Cerebellar cortex (tissue), 1 donor: ENCODE measurements at regions not wholly inside any gene's neighbourhood (a gene's known extent, or its start where the extent isn't known, plus 50 kb on each side); places are given as distances from the start of the nearest gene placed in this dataset.
"Not testable (repeated sequence)": the region's sequence is repeated elsewhere in the genome, so short reads cannot be mapped to it uniquely, and the experiment has no call there.

Source experiments
- DNase-seq: peaks from one replicate; pipeline ENCODE4 v3.0.0-alpha.2; 2015; ENCODE audit warnings: low spot score

DNA sequence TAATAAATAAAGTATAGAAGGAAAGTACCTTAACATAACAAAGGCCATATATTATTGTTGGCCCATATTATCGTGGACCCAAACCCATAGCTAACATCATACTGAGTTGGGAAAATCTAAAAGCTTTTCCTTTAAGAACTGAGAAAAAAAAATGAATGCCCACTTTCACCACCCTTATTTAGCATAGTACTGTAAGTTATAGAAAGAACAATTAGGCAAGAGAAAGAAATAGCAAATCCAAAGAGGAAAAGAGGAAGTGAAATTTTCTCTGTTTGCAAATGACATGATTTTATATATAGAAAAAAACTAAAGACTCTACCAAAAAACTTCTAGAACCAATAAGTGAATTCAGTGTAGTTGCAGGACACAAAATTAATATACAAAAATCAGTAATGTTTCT is 1854.6 kb downstream of the PCDH7 start:
- DNase-seq: no peak

DNA sequence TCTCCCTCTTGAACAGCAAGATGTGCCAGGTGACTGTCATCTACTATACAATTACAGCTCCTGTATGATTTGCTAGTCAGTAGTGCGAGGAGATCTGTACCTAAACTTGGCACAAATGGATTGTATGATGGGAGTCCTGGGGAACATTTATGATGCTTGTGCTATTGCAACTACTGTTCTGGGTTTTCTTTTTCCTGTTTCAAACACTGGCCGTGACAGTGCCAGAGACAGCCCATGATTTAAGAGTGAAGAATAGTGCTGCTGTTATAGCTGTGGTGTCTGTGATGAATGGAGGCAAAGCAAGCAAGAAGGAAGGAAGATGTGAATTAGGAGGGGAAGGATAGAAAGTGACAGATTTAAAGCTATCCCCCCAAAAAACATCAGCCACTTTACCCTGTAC is 1868.9 kb downstream of the PCDH7 start:
- no peak for DNase-seq

DNA sequence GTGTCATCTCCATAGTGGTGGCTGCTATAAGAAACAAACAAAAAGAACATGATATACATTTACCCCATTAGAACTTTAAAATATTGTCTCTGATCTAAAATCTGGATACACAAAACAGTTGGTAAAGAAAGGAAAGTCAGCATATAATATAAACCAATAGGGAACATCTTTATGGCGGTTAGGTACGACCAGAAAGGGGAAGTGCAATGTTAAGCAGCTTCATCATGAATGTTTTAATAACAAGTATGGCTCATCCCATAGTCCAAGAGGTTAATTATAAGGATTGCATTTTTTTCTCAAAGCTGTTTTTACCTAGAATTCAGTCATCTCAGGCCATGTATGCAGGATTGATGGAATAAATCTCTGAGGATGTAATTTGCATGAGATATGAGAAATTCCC is 1869.7 kb downstream of the PCDH7 start:
- no peak for DNase-seq

DNA sequence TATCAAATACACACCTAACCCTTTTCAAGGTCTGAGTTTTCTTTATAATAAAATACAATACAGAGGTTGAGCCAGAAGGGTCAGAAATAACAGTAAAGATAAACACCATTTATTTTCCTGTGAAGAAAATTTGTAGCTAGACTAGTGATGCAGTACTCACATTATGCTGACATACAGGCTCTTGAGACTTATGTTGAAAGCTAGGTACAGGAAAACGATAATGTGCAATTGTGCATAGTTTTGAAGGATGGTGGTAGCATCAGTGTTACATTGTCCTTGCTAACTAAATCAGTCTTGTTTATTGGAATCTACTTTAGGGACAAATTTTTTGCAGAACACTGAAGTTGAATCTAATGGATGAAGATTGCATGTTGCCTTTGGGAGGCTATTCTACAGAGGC is 1877.2 kb downstream of the PCDH7 start:
- DNase-seq: no peak

DNA sequence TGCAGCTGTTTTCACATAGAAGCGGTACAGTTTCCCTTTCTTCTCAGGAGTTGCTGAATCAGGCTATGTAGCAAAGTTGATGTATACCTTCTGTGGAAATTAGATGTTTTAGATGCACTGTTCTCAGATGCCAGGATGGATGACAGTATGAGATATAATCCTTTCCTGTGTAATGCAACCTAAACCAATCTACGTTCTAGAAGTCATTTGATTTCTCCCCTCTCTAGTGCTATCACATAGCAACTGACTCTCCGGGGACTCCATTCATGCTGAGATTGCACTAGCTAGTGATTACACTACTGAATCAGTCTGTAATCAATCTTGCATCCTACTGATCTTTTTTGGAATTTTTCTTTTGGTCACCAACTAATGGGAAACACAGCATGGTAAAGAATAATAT is 1881.7 kb downstream of the PCDH7 start:
- DNase-seq: no peak

DNA sequence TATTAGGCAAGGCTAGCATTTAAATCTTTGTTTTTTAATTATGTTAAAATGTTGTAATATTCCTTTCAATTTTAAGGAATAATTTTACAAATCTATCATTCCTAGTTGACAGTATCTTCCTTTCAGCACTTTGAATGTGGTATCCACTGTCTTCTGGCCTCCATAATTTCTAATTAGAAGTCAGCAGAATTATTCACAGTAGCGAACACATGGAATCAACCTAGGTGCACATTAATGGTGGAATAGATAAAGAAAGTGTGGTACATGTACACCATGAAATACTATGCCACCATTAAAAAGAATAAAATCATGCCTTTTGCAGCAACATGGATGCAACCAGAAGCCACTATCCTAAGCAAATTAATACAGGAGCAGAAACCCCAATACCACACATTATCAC is 1887.8 kb downstream of the PCDH7 start:
- no peak for DNase-seq

DNA sequence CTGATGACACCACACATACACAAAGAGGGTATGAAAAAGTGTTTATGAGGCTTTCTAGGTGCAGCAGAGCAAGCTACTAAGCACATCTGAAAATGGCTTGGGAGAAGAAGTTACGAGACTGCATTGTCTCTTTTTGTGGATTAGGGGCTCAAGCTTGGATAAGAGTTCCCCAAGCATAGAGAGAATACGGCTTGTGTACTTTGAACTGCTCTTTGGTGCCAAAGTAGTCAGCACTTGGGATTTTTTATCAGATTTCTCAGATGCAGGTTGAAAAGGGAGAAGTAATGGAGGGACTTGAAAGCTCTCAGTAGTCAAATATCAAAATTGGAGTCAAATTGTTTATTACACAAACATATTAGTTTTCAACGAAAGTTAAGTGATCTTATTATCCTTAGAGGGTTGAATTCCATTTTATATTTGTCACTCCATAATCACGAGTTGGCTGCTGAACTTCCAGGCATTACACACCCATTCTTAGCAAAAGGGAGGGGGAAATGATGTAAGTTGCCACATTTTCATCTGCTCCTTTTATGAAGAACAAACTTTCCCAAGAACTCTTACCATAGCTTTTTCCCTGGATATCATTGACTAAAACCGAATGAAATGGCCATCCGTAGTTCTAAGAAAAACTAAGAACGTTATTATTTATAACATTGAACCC is 1904.9 kb downstream of the PCDH7 start:
- no peak for DNase-seq

DNA sequence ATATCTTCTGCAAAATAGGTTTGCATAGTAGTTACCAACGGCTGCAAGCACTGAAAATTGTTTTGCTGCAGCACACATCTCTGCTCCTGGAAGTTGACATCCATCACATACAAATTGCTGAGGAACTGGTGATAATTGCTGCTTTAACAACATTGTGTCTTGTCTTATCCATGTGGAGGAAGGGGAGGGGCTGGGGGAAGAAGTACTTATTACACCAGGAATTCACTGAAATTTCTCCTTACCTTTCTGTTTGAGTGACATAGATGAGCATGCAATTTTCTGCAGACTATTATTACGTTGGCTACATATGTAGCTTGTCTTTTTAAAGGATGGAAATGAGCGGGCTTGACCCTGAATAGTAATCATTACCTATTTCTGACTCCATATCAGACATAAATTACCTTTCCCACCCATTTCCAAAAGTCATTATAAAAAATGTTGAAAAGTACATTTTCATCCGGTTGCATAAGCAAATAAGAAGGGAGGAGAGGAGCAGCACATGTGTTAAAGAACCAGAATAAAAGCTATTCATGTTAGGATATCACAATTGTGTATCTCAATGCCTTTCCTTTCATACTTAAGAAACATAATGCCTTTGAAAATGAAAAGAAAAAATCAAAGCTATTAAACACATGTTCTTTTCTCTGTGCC is 1905.6 kb downstream of the PCDH7 start:
- DNase-seq: no peak

DNA sequence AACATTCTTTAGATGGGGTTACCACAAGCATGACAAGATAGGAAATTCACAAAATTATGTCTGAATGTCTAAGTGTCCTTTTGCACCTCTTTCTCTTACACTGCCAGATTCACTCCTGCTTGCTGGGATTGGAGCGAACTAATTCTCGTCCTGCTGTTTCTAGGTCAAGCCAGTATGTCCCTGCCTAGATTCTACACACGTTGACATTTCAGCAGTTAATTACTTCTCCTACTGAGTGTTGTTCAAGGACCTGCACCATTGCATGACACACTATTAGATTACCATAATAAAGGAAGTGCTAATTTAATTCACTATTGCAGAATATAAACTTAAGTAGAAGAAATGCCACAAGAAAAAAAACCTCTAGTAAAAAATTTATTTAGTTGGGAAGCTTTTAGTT is 1911.7 kb downstream of the PCDH7 start:
- DNase-seq: no peak

DNA sequence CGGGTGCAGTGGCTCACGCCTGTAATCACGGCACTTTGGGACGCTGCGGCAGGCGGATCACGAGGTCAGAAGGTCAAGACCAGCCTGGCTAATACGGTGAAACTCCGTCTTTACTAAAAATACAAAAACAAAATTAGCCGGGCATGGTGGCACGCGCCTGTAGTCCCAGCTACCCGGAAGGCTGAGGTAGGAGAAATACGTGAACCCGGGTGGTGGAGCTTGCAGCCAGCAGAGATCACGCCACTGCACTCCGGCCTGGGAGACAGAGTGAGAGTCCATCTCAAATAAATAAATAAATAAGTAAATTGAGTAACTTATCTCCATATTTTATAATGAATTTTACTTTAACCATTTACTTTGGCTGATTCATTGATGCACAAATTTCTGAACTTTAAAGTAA is 1913.3 kb downstream of the PCDH7 start:
- no peak for DNase-seq

DNA sequence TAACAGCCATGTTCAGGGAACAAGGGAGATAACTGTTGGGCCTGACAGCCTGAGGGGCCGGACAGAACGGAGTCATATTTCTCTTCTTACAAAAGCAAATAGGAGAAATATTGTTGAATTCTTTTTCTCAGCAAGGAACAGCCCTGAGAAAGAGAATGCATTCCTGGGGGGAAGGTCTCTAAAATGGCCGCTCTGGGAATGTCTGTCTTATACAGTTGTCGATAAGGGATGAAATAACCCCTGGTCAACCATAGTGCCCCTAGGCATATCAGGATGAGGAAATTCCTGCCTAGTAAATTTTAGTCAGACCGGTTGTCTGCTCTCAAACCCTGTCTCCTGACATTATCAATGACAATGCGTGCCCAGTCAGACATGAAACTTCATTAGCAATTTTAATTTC is 1925.5 kb downstream of the PCDH7 start:
- DNase-seq: no peak

DNA sequence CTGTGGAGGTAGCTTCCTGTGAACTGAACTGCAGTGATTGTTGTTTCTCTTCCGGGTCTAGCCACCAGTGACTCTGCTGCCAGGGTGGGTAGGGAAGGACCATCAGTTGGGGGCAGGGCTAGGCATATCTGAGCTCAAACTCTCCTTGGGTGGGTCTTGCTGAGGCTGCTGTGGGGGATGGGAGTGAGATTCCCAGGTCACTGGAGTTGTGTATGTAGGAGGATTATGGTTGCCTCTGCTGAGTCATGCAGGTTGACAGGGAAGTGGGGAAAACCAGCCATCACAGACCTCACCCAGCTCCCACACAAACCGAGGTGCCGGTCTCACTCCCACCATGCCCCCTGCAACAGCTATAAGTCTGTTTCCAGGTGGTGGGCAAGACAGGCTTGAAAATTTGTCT is 1937.8 kb downstream of the PCDH7 start:
- DNase-seq: no peak

DNA sequence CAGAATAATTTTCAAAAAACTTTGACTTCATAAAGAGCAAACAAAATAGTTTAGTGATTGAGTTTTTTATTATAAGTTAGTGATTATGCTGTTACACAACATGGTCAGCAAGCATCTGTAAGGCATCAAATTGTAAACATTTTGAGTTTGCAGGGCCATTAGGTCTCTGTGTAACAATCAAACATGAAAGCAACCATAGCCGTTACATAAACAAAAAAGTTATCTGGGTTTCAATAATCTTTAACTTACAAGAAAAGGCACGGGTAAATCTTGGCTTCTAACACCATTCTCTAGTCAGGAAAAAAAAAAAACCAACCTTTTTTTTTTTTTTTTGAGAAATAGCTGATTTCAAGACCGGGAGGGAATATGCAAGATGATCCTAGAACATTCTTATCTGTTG is 1941.1 kb downstream of the PCDH7 start:
- DNase-seq: no peak

DNA sequence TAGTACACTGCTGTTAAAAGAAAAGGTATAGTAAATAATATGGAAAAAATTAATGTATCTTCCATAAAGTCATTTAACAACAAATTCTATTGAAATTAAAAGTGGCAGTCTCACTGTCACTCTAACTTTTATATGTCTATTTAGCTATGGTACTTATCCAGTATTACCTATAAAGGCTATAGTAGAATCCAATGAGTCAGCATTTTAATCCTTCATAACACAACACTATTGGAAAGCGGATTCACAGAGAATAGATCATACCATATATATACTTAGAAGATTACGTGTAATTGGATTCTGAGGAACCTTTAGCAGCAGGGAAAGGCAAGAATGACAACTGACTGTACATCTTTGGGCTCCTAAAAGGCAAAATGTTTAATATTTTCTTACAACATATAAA is 1942.6 kb downstream of the PCDH7 start:
- DNase-seq: no peak

DNA sequence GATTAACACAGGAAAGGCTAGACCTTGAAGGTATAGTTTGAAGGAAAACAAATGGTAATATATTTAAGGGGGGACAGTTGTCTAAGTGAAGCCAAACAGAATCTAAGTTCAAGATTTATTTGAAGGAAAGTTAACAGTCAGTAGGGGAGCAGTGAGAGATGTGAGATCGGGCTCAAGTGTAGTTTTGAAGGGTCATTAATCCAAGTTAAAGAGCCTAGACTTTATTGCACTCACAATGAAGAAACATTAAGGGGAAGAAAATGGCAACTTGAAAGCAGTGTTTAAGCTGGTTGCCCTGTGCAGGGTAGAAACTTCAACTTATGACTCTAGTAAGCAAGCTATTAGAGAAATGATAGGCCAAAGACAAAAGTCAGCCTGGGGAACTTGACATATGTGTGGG is 1952.2 kb downstream of the PCDH7 start:
- no peak for DNase-seq

DNA sequence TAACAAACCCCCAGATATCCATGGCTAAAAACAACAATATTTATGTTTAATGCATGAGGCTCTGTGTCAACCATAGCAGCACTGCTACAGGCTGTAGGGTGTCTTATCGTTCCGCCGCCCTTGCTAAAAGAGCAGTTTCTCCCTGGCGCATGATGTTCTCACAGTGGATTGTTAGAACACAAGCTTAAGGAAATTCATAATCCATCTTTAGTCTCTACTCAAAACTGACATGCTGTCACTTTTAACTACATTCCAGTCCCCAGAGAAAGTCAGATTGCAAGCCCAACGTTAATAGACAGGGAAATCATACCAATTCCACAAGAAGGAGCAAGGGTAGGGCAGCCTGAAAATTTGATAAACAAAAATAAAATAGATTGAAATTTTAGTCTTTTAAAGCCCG is 1960.8 kb downstream of the PCDH7 start:
- no peak for DNase-seq

DNA sequence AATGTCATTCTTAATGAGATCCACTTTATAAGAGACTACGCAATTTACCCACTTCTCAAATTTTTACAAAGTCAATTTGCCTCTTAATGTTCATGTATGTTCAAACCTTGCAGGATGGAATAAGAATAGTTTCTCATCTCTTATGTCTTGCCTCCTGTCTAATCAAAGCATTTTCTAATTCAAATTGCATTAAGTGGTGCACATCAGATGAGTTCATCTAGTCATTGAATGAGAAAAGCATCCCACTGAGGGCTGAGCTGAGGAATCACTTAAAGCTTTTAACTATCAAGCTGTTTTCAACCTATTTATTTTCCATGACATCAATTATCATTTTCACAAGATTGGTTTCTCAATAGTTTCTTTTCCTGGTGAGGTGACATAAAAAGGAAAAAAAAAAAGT is 1964.0 kb downstream of the PCDH7 start:
- DNase-seq: no peak

DNA sequence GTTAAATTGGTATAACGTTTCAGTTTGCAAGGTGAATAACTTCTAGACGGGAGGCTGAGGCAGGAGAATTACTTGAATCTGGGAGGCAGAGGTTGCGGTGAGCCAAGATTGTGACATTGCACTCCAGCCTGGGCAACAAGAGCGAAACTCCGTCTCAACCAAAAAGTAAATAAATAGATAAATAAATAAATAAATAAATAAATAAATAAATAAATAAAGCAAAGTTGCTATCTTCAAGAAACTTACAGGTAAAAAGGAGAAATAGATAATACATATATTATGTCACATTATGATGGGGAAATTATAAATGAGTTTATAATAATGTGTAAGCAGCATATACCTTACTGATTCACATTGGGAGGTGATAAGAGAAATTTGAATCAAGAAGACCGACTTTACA is 1966.0 kb downstream of the PCDH7 start:
- no peak for DNase-seq

DNA sequence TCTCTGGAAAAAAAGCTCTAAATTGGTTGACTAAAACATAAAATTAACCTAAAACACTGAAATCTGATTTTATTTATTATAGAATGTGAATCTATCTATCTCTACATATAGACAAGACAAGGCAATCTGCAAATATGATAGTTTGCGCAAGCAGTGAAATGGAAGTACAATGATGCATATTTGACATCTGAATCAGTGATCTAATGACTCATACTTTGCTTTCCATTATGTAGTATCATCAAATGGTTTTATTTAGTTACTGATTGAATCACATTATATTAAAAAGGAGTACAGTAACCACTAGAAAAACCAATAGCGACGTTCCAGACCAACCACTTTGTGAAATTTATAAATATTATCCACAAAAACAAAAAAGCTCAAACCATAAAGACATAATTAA is 1969.3 kb downstream of the PCDH7 start:
- no peak for DNase-seq

DNA sequence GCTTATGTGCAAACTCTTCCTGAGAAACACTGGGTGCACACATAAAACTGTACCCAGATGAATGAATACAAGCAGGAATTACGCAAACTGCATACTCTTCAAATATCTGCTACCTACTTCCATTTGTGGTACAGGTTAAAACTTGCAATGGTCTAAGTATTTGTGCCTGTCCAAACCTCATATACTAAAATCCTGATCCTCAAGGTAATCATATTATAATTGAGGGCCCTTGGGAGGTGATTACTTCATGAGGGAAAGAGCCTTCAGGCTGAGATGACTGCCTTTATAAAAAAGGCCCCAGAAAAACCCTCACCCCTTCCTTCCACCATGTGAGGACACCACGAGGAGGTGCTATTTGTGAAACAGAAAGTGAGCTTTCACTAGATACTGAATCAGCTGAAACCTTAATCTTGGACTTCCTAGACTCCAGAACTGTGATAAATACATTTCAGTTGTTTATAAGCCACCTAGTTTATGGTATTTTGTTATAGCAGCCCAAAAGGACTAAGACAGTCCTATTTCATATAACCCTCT is 1977.2 kb downstream of the PCDH7 start:
- DNase-seq: no peak

DNA sequence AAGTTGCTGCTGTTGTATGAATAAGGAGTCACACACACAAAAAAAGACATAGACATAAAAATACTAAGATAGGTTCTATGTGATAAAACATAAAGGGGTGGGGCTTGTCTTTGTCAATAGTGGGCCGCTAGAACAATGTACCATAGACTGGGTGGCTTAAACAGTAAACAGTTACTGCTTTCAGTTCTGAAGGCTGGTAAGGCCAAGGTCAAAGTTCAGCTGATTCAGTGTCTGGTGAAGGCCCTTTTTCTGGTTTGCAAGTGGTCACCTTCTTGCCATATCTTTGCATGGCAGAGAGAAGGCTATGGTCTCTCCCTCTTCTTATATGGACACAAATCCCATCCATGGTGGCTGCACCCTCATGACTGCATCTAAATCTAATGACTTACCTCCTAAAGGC is 1980.7 kb downstream of the PCDH7 start:
- DNase-seq: no peak

DNA sequence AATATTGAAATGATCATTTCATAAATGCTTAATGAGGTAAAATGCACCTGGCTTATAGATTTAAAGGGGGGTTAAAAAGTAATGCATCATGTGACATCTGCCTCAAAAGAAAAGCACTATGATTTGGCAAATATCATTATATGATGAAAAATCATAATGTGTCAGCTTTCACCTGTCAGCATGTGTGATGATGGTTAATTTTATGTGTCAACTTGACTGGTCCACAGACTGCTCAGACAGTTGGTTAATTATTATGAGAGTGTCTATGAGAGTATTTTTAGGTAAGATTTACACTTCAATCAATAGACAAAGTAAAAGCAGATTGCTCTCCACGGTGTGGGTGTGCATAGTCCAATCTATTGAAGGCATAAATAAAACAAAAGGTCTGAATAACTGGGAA is 1986.7 kb downstream of the PCDH7 start:
- no peak for DNase-seq

DNA sequence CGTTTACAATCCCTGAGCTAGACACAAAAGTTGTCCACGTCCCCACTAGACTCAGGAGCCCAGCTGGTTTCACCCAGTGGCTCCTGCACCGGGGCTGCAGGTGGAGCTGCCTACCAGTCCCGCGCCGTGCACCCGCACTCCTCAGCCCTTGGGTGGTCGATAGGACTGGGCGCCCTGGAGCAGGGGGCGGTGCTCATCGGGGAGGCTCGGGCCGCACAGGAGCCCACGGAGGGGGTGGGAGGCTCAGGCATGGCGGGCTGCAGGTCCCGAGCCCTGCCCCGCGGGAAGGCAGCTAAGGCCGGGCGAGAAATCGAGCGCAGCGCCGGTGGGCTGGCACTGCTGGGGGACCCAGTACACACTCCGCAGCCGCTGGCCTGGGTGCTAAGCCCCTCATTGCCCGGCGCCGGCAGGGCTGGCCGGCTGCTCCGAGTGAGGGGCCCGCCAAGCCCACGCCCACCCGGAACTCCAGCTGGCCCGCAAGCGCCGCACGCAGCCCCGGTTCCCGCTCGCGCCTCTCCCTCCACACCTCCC is 1996.0 kb downstream of the PCDH7 start:
- DNase-seq: not testable (repeated sequence)
